CD4-positive, alpha-beta T cell treated with Interleukin-6 at 100 ng/mL for 8 hours (primary cell): ENCODE measurements at regions not wholly inside any gene's neighbourhood (a gene's known extent, or its start where the extent isn't known, plus 50 kb on each side); places are given as distances from the start of the nearest gene placed in this dataset.

ENCODE experiments used
- DNase-seq: peaks from one replicate; pipeline ENCODE4 v3.0.0-alpha.2; 2020; ENCODE audit warnings: mixed read lengths, low spot score

DNA sequence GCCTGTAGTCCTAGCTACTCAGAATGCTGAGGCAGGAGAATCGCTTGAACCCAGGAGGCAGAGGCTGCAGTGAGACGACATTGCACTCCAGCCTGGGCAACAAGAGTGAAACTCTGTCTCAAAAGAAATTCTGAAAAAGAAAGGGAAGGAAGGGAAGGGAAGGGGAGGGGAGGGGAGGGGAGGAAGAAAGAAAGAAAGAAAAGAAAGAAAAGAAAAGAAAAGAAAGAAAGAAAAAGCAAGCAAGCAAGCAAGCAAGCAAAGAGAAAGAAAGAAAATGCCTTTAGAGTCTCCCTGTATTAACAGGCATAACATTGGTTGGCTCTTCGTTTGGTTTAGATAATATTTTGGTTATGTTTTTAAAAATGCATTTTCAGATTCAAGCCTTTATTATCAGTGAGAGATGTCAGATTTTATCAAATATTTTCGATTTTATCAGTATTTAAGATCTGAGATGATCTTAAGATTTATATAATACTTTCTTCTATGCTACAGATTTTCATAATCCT, 281.1 kb downstream of the NPIPA8 start:
- no peak for DNase-seq

DNA sequence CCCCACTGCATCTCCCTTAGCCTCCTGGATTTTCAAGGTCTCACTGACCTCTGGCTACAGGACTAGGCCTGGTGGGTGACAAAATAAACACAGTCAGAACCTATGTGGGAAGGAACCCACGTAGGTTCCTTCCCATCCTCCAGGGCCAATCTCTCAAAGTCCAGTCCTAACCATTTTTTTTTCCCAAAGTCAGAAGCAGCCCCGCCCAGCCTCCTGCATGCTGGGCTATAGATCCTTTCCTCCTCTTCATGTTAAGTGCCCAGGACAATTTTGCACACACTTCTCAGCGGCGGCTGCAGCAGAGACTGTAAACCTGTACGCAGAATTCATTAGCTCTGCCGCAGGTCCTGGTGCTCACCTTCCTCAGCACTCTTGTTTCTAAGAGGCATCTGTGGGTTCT, 285.8 kb downstream of the NPIPA8 start:
- no peak for DNase-seq

DNA sequence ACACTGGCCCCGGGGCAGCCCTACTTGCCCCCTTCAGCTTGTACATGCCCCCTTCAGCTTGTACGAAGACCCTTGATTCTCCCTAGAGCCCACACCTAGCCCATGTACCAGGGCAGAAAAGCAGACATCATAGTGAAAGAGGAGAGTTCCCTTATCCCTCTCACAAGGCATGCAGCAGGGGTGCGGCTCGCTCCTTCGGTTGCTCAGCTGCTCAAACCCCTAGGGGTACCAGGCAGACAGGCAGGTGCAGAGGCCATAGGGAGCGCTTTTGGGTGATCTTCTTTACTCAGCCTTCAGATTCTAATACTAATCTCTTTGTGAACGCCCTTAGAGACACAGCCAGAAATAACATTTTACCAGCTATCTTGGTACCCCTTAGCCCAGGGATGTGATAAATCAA, 286.3 kb downstream of the NPIPA8 start:
- DNase-seq = no peak

DNA sequence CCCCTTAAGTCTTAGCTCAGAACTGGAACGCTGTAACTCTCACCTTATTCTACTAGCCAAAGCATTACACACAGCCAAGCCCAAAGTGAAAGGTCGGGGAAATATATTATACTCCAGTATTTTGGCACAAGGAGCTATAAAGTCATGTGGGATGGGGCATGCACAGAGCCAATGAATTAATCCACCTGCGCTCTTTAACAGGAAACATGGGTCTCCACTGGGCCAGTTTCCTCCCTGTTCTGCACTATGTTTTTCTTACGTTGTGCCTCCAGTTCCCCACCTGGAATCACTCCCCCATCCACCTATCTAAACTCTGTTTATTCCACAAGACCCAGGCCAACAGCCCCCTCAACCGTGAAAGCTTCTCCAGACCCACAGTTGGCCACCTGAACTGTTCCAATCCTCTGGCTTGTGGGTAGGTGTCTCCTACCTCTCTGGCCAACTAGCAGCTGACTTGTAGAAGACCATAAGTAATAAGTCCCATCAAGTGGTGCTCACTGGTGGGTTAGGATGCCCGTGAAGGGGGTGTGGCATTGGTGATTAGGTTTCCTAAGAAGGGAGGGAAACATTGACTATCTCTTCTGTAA, 286.9 kb downstream of the NPIPA8 start:
- no peak for DNase-seq

DNA sequence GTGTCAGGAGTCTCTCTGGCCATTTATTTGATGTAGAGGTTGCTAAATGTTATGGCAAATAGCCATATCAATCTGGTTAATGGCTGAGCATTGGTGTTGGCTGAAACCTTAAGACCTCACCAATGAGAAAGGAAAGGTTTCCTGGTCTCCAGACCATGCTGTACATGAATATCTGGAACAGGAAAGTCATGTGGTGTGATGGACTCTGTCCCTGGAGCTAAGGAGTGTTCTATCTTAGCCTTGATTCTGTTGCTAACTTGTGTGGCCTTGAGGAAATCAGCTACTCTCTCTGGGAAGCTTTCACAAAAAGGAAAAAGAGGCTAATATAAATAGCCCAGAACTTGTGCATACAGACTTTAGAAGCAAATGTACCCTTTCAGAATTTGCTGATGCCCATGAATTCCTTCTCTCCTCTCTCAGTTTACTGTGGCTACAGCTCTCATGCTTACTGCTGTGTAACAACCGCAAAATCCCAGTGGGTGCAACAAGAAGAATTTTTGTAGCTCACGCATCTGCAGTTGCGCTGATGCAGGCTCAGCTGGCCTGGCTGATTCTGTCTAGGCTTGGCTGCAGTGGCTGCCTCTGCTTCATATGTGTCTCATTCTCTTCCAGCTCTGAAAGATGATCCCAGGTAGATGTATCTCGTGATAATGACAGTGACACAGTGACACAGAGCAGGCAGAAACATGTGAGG, 287.5 kb downstream of the NPIPA8 start:
- DNase-seq = no peak

DNA sequence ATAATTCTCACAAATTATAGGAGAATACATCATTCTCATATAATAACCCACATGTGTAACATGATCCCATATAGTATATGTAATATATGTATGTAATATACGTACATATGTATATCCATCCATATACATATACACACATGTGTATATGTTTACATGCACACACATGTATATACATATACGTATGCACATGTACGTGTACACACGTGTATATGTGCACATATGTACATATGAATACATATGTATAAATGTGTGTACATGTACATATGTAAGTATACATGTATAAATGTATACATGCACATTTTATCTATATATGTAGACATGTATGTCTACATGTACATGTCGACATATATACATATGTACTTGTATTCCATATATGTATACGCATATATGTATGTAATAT, 288.8 kb downstream of the NPIPA8 start:
- no peak for DNase-seq

DNA sequence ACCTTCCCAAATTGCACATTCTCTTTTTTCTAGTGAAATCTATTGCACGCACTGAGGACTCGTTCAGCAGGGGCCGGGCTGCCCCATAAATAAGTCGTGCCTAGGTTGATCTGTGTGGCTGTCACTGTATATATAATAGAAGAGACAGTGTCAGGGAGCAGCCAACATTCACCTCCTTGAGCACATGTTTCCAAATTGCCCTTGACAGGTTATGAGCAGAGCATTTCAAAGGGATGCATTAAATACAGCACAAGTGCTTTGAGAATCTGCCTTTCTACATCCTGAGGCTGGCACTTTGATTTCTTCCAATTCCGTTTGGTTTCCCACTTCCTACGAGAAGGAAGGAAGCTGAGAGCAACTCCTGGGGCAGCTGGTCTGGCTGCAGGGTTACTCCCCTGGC, 291.2 kb downstream of the NPIPA8 start:
- no peak for DNase-seq

DNA sequence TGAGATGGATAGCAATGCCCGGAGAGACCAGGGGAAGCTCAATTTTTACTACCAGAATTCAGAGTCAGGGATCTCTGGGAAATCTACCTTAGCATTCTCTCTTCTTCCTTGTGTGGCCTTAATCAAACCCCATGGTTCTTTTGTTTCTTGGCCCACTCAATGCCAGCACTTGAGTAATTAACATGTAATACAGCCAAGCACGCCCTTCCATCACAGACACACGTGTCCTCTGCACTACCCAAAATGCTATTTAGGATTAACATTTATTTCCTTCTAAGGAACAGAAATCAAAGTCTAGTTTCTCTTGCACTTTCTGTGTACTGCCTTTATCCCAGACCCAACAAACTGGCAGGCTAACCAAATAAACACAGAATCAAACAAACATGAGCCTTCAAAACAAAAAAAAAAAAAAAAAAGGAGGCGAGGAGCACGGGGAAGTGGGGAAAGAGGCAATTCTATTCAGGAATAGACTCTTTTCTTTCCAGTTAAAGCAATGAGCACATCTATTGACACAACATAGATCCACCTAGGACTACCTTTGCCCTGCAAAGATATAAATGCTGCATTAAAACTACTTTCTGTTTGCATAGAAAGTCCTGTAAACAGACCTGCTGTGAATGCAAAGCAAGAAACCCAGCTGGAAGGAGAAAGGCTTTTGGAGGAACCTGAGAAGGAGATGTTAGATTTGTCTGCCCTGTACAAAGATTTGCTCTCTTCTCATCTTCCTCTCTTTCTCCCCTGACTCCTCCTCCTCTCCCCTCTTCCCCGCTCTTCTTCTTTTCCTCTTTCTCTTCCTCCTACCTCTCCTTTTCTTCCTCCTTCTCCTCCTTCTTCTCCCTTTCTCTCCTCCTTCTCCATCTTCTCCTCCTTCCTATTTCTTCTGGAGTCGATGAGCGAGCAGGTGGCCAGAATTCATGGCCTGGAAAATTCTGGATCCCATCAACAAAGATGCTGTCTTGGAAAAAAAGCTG, 294.4 kb downstream of the NPIPA8 start:
- no peak for DNase-seq

DNA sequence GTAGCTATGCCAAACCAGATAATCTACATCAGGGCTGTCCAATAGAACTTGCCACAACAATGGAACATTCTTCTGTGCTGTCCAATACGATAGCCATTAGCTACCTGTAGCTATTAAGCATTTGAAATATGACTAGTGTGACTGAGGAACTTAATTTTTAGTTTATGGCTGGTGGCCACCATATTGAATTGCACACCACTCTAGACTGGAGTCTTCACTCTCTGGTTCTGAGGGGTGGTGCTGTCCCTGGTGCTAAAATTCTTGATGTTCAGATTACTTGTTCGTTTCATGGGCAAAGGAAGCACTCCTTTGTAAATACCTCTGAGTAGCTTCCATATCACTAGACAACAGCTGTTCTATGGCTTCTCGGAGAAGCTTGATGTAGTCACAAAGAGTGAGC, 296.6 kb downstream of the NPIPA8 start:
- no peak for DNase-seq

DNA sequence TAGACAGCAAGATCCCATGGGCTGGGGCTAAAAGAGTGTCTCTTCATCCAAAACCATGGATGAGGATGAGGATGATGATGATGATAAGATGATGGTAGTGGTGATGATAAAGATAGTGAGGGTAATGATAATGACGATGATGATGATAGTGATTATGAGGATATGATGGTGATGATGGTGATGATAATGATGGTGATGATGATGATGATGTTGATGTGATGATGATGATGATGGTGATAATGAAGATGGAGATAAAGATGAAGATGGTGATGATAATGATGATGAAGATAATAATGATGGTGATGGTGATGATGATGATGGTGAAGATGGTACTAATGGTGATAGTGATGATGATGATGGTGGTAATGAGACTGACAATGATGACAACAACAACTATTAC, 299.5 kb downstream of the NPIPA8 start:
- DNase-seq = no peak

DNA sequence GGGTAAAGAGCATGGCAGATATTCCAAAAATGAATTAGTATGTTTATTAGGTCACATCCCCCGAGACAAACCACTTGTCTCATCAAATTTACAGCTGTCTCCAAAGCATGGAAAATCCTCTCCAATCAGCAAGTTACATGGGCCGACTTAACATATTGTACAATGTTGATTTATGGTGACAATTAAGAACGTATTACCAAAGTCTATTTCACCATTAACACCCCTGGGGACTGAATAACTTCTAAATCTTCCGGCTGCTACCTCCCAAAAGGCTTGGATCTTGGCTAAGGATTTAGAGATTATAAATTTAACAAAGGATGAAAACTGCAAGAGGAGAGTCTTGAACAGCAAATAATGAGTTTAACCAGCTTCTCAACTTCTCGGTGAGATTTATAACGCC, 311.9 kb downstream of the NPIPA8 start:
- DNase-seq = no peak

DNA sequence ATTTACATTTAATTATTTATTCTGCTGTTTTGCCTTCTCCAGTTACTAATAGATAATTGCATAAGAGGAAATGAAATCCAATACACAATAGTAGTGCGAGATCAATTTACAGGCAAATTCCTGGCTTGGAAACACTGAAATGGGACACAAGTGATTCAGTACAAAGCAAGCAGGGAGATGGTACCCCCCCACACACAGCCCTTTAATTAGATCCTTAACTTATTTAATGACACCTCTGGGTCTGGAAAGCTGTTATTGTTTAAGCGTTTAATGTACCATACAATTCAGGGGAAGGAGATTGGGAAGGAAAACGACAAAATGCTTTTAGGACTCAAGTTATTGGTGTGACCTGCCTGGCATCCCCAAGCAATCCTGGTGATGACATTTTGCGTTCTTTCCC, 318.2 kb downstream of the NPIPA8 start:
- no peak for DNase-seq

DNA sequence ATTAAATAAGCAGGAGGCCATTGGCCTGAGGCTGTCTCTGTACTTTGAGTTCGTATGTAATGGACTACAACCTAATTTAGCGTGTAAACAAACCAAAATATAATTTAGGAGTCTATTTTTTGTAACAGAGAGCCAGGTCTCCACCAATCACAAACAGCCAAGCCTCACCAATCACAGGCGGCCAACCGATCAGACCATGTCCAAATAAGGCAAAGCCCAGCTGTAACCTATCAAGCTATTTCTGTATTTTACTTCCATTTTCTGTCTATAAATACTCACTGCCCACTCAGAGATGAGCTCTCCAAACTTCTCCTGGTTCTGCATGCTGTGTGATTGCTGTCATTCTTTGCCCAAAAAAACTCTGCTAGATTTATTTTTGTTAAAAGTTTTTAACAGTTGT, 322.7 kb downstream of the NPIPA8 start:
- no peak for DNase-seq

DNA sequence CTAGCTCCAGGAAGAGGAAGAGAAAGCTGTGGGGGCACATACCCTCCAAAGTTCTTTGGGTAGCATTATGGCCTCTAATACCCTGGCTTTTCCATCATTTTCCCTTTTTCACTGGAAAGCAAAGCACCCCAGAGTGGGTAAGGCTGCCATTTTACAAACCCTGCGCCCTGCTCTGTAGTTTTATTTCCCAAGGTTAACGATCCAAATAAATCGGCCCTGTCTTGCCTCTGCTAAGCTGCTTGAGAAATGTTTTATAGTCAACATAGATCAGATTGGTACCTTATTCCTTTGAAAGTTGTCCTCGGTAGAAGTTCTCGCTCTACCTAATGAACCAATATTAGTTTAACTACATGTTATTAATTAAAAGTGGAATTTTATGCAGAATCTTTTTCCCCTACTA, 328.2 kb downstream of the NPIPA8 start:
- no peak for DNase-seq

DNA sequence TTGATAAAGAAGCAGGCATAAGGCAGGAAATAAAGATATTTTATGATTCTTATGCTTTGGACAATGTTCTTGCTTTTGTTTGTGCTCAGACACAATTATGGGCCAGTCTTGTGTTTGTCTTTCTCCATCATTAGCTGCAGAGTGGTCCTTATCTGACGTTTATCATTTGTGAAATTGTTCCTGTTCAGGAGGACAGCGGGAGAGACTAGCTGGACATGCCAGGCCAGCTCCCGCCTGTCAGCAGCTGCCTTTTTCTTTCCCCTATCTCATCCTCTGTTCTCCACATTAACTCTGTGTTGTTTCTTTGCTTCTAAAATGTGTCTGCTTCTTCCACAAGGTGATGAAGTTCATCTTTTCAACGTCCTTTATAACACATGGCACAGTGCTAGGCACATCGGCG, 333.5 kb downstream of the NPIPA8 start:
- DNase-seq = no peak

DNA sequence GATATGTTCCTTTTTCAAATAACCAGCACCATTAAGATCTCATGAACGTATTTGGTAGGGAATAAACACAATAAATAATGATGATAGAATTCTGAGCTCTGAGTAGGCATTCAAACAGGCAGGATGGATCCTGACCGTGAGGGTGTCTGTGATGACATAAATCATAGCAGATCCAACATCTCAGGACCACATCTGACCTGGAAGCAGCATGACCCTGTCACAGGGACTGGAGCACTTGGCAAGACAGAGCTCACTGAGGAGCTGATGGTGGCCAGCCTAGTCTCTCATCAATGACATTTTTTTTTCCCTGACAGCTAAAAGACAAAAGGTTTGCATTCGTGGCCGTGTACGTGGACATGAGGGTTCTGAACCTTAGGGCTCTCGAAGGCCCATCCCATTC, 337.5 kb downstream of the NPIPA8 start:
- DNase-seq = no peak

DNA sequence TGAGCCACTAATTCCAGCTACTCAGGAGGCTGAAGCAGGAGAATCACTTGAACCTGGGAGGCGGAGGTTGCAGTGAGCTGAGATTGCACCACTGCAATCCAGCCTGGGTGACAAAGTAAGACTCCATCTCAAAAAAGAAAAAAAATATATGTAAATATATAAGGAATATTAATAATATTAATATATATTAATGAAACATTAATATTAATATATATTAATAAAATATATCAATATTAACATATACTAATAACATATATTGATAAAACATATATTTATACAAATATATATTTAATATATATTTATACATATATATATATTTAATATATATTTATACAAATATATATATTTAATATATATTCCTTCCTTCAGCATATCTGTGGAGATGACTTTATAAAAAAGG, 338.0 kb downstream of the NPIPA8 start:
- DNase-seq = no peak

DNA sequence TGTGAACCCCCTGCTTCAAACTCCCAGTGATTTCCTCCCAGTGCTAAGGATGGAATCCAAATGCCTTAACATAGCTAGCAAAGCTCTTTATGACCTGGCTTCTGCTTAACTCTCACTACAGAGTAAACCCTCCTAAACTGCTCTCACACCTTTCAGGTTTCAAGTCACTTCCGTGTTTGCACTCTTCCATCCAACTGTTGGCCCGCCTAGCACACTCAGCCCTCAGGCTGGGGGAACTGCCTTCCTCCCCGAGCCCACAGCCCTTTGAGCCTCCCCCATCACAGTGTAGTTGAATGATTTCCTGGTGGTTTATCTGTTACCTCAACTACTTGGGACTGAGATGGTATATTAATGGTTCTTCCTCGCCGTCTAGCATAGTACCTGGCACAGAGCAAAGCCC, 342.5 kb downstream of the NPIPA8 start:
- no peak for DNase-seq

DNA sequence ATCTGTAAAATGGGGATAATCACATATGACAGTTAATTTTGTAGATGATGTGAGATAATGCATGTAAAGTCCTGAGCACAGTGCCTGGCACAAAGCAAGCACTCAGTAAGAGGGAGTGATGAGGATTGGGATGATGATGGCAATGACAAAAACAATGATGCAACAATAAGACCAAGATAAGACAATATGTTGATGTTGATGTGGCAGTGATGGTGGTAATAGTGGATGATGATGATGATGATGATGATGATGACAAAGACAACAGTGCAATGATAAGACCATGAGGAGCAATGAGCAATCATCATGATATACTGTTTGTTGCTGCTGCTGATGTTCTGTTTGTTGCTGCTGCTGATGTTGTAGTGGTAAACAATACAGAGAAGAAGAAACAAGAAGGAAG, 344.1 kb downstream of the NPIPA8 start:
- DNase-seq = no peak

DNA sequence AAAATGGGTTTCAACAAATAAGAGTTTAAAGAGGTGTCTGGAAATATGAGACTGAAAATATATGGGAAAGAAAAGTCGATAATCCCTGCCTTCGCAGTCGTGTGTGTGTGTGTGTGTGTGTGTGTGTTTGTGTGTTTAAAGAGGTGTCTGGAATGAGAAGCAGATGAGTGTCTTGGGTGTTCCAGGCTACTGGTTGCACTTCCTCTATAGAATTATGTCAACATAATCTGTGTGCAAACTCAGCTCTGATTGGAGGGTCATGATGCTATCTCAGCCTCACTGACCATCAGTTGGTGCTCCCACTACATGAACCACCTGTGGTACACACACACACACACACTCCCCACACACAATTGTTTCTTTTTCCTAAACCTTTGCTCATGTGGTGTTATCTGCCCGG, 347.3 kb downstream of the NPIPA8 start:
- DNase-seq = no peak

DNA sequence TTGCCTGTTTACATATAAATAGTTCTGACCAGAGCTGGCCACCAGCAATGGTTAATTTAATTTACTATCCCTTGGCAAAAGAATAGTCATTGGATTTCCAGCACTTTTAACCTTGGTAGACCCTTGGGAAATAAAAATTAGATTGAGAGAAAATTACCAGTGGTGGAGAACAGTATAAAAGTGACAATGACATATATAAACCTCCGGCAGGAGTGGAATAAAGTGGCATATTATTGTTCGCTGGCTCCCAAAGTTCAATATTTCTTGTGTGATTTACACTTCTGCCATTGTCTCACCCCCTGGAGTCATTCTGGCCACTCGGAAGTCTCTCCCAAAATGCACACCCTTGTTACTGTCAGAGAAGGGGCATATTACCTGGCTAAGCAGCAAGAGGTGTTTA, 347.7 kb downstream of the NPIPA8 start:
- no peak for DNase-seq

DNA sequence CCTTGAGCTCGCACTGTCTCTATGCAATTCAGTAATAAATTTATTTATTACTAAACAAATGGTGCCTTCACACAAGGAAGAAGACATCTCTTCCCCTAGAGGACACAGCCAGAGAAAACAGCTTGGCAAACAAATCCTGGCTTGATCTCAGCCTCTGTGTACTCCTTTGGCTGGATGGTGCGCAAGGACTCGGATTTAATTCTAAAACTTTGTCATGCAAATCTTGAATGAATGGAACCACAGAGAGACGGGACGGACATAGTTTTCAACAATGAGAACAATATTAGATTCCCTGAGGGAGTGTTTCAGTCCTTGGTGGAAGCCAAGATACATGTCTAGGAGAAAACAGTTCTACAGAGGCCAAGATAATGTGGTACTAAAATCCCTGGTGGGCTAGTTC, 349.5 kb downstream of the NPIPA8 start:
- no peak for DNase-seq

DNA sequence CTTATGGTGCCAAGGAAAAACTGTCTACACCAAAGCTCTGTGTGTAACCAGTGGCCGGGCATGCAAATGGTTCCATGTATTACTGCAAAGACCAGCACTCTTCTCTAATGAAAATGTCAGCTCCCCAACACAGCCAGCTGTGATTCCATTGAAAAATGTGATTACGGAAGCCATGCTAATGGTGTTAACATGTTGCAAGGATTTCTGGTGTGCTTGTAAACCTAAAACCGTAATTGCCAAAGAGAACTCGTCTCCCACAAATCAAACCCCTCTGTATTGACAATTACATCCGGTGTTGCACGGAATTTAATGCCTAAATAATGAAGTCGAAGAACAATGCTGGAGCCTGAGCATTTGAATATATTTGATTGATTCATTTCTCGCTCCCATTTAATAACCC, 351.7 kb downstream of the NPIPA8 start:
- no peak for DNase-seq
